Breast epithelium (tissue), 3 donors: ENCODE measurements at regions not wholly inside any gene's neighbourhood (a gene's known extent, or its start where the extent isn't known, plus 50 kb on each side); places are given as distances from the start of the nearest gene placed in this dataset.

Experiments
- CTCF ChIP-seq, 3 donors: fragments of 450-650 bp; IDR thresholded peaks; one replicate each; pipeline ENCODE4 v1.5.1; 2016 to 2017; ENCODE audit warnings: antibody characterized with exemption in 3 of 3, mild to moderate bottlenecking in 3 of 3, moderate library complexity in 3 of 3
- POLR2A ChIP-seq: fragments of 450-650 bp; IDR thresholded peaks from one replicate; pipeline ENCODE4 v1.6.1; 2016; ENCODE audit warnings: antibody characterized with exemption, mild to moderate bottlenecking, moderate library complexity
- POLR2AphosphoS5 ChIP-seq, 3 donors: sonication (generic); formaldehyde crosslinking; IDR thresholded peaks; one replicate each; pipeline ENCODE4 v1.6.1; 2017; ENCODE audit warnings: antibody characterized with exemption in 3 of 3

GRCh38 chr2:14713248-14713647, 80.7 kb downstream of the LRATD1 start:
- no peak for TF ChIP-seq CTCF (IDR thresholded peaks at IDR 0.05)
- no peak for TF ChIP-seq POLR2A
- TF ChIP-seq POLR2AphosphoS5 (IDR thresholded peaks at IDR 0.05) = no peak
